Liver (tissue), 8 donors: ENCODE measurements at regions not wholly inside any gene's neighbourhood (a gene's known extent, or its start where the extent isn't known, plus 50 kb on each side); places are given as distances from the start of the nearest gene placed in this dataset.

Source experiments
- DNase-seq: peaks from one replicate; pipeline ENCODE4 v3.0.0-alpha.2; 2017; ENCODE audit warnings: low spot score
- H3K27ac ChIP-seq, 2 donors: one replicate each; pipeline ENCODE4 v1.7.0; 2013; ENCODE audit warnings: inconsistent platforms in 2 of 2, low read length in 2 of 2, control low read depth in 1 of 2, low read depth in 1 of 2, mild to moderate bottlenecking in 1 of 2
- H3K27me3 ChIP-seq, 4 donors: one replicate each; pipeline versions ENCODE4 v1.6.1 to v1.7.0; 2013; ENCODE audit warnings: low read length in 3 of 4, inconsistent platforms in 1 of 4, mild to moderate bottlenecking in 1 of 4, moderate library complexity in 1 of 4; ENCODE audit not compliant: control insufficient read depth in 4 of 4, insufficient read depth in 4 of 4
- H3K36me3 ChIP-seq, 4 donors: one replicate each; pipeline versions ENCODE4 v1.6.1 to v1.7.0; 2013; ENCODE audit warnings: low read length in 3 of 4, mild to moderate bottlenecking in 3 of 4, low read depth in 1 of 4, moderate library complexity in 1 of 4; ENCODE audit not compliant: control insufficient read depth in 4 of 4, insufficient read depth in 3 of 4
- H3K4me1 ChIP-seq, 4 donors: one replicate each; pipeline versions ENCODE4 v1.6.1 to v1.7.0; 2013; ENCODE audit warnings: low read length in 3 of 4, mild to moderate bottlenecking in 3 of 4, moderate library complexity in 1 of 4; ENCODE audit not compliant: control insufficient read depth in 4 of 4, insufficient read depth in 4 of 4
- H3K4me3 ChIP-seq, 3 donors: one replicate each; pipeline versions ENCODE4 v1.6.1 to v1.7.0; 2013; ENCODE audit warnings: low read length in 3 of 3, control low read depth in 1 of 3, low read depth in 1 of 3, mild to moderate bottlenecking in 1 of 3
- H3K9ac ChIP-seq, 2 donors: one replicate each; pipeline ENCODE4 v1.7.0; 2013; ENCODE audit warnings: low read length in 2 of 2, mild to moderate bottlenecking in 2 of 2, moderate library complexity in 2 of 2, control low read depth in 1 of 2, low read depth in 1 of 2
- H3K9me3 ChIP-seq, 4 donors: one replicate each; pipeline versions ENCODE4 v1.6.1 to v1.7.0; 2013; ENCODE audit warnings: low read length in 3 of 4; ENCODE audit not compliant: control insufficient read depth in 4 of 4
- FOXA1 ChIP-seq: IDR thresholded peaks from 2 replicates; pipeline ENCODE4 v1.6.1; 2016; ENCODE audit warnings: antibody characterized with exemption
- FOXA2 ChIP-seq: IDR thresholded peaks from 2 replicates; pipeline ENCODE4 v1.6.1; 2016; ENCODE audit warnings: antibody characterized with exemption
- GABPA ChIP-seq, 2 donors: IDR thresholded peaks in 1 of 2; conservative IDR thresholded peaks in 1 of 2; 2 replicates each; pipeline ENCODE4 v1.6.1; 2016; ENCODE audit warnings: antibody characterized with exemption in 2 of 2, mild to moderate bottlenecking in 1 of 2, moderate library complexity in 1 of 2
- HNF4A ChIP-seq, 2 donors: conservative IDR thresholded peaks; 2 replicates each; pipeline ENCODE4 v1.6.1; 2016; ENCODE audit warnings: antibody characterized with exemption in 2 of 2, mild to moderate bottlenecking in 2 of 2
- HNF4G ChIP-seq: IDR thresholded peaks from 2 replicates; pipeline ENCODE4 v1.6.1; 2016; ENCODE audit warnings: antibody characterized with exemption
- JUND ChIP-seq, 2 donors: IDR thresholded peaks; 2 replicates each; pipeline ENCODE4 v1.6.1; 2016; ENCODE audit warnings: antibody characterized with exemption in 2 of 2
- NR2F2 ChIP-seq: IDR thresholded peaks from 2 replicates; pipeline ENCODE4 v1.6.1; 2016; ENCODE audit warnings: antibody characterized with exemption
- RAD21 ChIP-seq, 2 donors: IDR thresholded peaks; 2 replicates each; pipeline ENCODE4 v1.6.1; 2016; ENCODE audit warnings: antibody characterized with exemption in 2 of 2, mild to moderate bottlenecking in 2 of 2
- RXRA ChIP-seq, 2 donors: IDR thresholded peaks; 2 replicates each; pipeline ENCODE4 v1.6.1; 2017 to 2018; ENCODE audit warnings: antibody characterized with exemption in 2 of 2, mild to moderate bottlenecking in 1 of 2
- SP1 ChIP-seq: IDR thresholded peaks from 2 replicates; pipeline ENCODE4 v1.6.1; 2018; ENCODE audit warnings: antibody characterized with exemption, mild to moderate bottlenecking
- WGBS: extraction: QIAGEN DNeasy Blood & Tissue Kit; methylation state at CpG from one replicate; pipeline ENCODE4 v1.1.7; 2013; 5-methylcytosine and 5-hydroxymethylcytosine counted together
- TF ChIP-seq, protein P1 (sequence below): IDR thresholded peaks from 2 replicates; pipeline ENCODE4 v1.6.1; 2016; ENCODE audit warnings: antibody characterized with exemption, mild to moderate bottlenecking
- TF ChIP-seq, protein P2 (sequence below): IDR thresholded peaks from 2 replicates; pipeline ENCODE4 v1.6.1; 2016; ENCODE audit warnings: antibody characterized with exemption
- TF ChIP-seq, protein P3 (sequence below): IDR thresholded peaks from 2 replicates; pipeline ENCODE4 v1.6.1; 2016; ENCODE audit warnings: antibody characterized with exemption
- TF ChIP-seq, protein P4 (sequence below): fragments of 150-350 bp; IDR thresholded peaks from 2 replicates; pipeline ENCODE4 v1.5.1; 2017; ENCODE audit warnings: improper control_type of control experiment, low read depth, low read length; ENCODE audit not compliant: missing input control
- TF ChIP-seq, protein P5 (sequence below): IDR thresholded peaks from 2 replicates; pipeline ENCODE4 v1.6.1; 2016; ENCODE audit warnings: antibody characterized with exemption
- donor health status: healthy.
- donor health status: healthy.
- donor health status: healthy.
- donor health status: healthy.
- donor health status: healthy.

DNA sequence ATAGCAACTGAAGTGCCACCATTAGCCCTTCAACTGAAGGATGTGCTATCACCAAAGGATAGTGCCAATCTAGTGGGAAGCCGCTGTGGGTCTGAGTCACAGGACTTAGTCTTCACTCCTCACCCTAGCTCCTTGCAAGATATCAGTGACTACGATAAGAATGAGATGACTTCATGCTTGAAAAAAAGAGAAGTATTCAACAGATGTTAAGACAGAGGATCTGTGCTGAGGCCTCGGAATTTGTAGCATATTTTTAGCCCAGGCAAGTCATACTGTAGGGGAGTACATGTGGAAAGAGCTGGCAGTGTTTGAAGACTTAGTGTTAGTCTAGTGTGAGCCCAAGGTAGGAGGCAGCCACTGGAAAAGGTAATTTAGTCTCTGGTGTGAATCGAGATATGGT lies 270.7 kb upstream of the LRTM1 start (continued):
- TF ChIP-seq, protein P1, sequence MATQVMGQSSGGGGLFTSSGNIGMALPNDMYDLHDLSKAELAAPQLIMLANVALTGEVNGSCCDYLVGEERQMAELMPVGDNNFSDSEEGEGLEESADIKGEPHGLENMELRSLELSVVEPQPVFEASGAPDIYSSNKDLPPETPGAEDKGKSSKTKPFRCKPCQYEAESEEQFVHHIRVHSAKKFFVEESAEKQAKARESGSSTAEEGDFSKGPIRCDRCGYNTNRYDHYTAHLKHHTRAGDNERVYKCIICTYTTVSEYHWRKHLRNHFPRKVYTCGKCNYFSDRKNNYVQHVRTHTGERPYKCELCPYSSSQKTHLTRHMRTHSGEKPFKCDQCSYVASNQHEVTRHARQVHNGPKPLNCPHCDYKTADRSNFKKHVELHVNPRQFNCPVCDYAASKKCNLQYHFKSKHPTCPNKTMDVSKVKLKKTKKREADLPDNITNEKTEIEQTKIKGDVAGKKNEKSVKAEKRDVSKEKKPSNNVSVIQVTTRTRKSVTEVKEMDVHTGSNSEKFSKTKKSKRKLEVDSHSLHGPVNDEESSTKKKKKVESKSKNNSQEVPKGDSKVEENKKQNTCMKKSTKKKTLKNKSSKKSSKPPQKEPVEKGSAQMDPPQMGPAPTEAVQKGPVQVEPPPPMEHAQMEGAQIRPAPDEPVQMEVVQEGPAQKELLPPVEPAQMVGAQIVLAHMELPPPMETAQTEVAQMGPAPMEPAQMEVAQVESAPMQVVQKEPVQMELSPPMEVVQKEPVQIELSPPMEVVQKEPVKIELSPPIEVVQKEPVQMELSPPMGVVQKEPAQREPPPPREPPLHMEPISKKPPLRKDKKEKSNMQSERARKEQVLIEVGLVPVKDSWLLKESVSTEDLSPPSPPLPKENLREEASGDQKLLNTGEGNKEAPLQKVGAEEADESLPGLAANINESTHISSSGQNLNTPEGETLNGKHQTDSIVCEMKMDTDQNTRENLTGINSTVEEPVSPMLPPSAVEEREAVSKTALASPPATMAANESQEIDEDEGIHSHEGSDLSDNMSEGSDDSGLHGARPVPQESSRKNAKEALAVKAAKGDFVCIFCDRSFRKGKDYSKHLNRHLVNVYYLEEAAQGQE: no peak
- TF ChIP-seq GABPA (IDR thresholded peaks at IDR 0.05 in 1 of 2, conservative IDR thresholded peaks at IDR 0.05 in 1 of 2) (no peak), RXRA (IDR thresholded peaks at IDR 0.05) (no peak), NR2F2 (no peak)

DNA sequence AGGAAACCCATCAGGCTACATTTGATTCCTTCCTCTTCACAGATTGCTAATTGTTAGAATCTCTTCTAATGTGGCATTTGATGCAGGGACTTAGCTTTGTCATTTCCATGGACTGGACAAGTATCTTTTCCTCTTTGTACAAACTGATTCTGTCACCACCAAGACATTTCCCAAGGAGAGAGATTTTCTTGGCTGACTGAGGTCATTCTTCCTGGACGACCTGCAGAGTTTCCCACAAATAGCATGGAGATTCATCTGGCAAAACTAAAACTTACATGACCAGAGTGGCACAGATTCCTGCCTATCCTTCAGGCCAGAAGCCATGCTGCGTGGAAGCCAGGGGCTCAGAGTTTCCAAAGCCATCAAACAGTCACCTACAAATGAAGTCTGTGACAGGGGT lies 269.2 kb upstream of the LRTM1 start:
- no peak for DNase-seq
- H3K4me1 ChIP-seq: no peaks in the 10 kb centered on the region
- H3K27me3 ChIP-seq: no peaks in the 10 kb centered on the region
- TF ChIP-seq, protein P2, sequence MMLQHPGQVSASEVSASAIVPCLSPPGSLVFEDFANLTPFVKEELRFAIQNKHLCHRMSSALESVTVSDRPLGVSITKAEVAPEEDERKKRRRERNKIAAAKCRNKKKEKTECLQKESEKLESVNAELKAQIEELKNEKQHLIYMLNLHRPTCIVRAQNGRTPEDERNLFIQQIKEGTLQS: no peak
- TF ChIP-seq FOXA2: no peak
- TF ChIP-seq, protein P3, sequence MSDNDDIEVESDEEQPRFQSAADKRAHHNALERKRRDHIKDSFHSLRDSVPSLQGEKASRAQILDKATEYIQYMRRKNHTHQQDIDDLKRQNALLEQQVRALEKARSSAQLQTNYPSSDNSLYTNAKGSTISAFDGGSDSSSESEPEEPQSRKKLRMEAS: no peak
- TF ChIP-seq NR2F2: no peak
- TF ChIP-seq SP1: no peak
- TF ChIP-seq, protein P1: no peak
- no peak for TF ChIP-seq JUND (IDR thresholded peaks at IDR 0.05)
- no peak for TF ChIP-seq HNF4A (conservative IDR thresholded peaks at IDR 0.05)
- TF ChIP-seq RXRA (IDR thresholded peaks at IDR 0.05): no peak
- no peak for TF ChIP-seq HNF4G
- no peak for TF ChIP-seq RAD21 (IDR thresholded peaks at IDR 0.05)
- TF ChIP-seq, protein P4, sequence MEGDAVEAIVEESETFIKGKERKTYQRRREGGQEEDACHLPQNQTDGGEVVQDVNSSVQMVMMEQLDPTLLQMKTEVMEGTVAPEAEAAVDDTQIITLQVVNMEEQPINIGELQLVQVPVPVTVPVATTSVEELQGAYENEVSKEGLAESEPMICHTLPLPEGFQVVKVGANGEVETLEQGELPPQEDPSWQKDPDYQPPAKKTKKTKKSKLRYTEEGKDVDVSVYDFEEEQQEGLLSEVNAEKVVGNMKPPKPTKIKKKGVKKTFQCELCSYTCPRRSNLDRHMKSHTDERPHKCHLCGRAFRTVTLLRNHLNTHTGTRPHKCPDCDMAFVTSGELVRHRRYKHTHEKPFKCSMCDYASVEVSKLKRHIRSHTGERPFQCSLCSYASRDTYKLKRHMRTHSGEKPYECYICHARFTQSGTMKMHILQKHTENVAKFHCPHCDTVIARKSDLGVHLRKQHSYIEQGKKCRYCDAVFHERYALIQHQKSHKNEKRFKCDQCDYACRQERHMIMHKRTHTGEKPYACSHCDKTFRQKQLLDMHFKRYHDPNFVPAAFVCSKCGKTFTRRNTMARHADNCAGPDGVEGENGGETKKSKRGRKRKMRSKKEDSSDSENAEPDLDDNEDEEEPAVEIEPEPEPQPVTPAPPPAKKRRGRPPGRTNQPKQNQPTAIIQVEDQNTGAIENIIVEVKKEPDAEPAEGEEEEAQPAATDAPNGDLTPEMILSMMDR: no peak
- TF ChIP-seq FOXA1: no peak
- TF ChIP-seq GABPA (IDR thresholded peaks at IDR 0.05 in 1 of 2, conservative IDR thresholded peaks at IDR 0.05 in 1 of 2): no peak
- TF ChIP-seq, protein P5, sequence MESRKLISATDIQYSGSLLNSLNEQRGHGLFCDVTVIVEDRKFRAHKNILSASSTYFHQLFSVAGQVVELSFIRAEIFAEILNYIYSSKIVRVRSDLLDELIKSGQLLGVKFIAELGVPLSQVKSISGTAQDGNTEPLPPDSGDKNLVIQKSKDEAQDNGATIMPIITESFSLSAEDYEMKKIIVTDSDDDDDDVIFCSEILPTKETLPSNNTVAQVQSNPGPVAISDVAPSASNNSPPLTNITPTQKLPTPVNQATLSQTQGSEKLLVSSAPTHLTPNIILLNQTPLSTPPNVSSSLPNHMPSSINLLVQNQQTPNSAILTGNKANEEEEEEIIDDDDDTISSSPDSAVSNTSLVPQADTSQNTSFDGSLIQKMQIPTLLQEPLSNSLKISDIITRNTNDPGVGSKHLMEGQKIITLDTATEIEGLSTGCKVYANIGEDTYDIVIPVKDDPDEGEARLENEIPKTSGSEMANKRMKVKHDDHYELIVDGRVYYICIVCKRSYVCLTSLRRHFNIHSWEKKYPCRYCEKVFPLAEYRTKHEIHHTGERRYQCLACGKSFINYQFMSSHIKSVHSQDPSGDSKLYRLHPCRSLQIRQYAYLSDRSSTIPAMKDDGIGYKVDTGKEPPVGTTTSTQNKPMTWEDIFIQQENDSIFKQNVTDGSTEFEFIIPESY: no peak
- 85% methylated on average over 2 of the region's 2 CpGs for WGBS
- no peaks in the 10 kb centered on the region for H3K36me3 ChIP-seq
- H3K4me3 ChIP-seq: no peak overlapping the region
- no peak overlapping the region for H3K9ac ChIP-seq
- H3K27ac ChIP-seq: no peak overlapping the region
- H3K9me3 ChIP-seq: no peaks in the 10 kb centered on the region
